ENCODE measurements at regions not wholly inside any gene's neighbourhood (a gene's known extent, or its start where the extent isn't known, plus 50 kb on each side); places are given as distances from the start of the nearest gene placed in this dataset.

GRCh38 chr7:24152877-24153472 lies 131.0 kb upstream of the NPY start:
- Histone ChIP-seq H3K27me3 (ENCODE audit: low read depth, low read length) (no peaks in the 10 kb centered on the region), H3K4me3 (ENCODE audit: low read length) (no peak overlapping the region), H3K4me1 (ENCODE audit: low read length) (no peaks in the 10 kb centered on the region), H3K4me2 (ENCODE audit: low read length) (no peak overlapping the region), H2AFZ (ENCODE audit: low read depth, low read length) (no peak overlapping the region), H3K36me3 (replicated peaks; ENCODE audit: low read depth, low read length) (no peaks in the 10 kb centered on the region), H3K9ac (ENCODE audit: low read length) (no peak overlapping the region), H3K79me2 (ENCODE audit: low read length) (no peaks in the 10 kb centered on the region), H3K27ac (ENCODE audit: low read length) (no peak overlapping the region), H3K9me3 (ENCODE audit: insufficient read depth, low read length) (no peaks in the 10 kb centered on the region), H4K20me1 (ENCODE audit: insufficient read depth, low read length) (no peaks in the 10 kb centered on the region)
- no peak for TF ChIP-seq CTCF (IDR thresholded peaks at IDR 0.05; ENCODE audit: low read depth, low read length)
- no peak for TF ChIP-seq EZH2phosphoT487 (IDR thresholded peaks at IDR 0.05; ENCODE audit: low read depth)

GRCh38 chr7:24157666-24158065 lies 126.3 kb upstream of the NPY start:
- no peak overlapping the region for H3K4me3 ChIP-seq (ENCODE audit: low read length)
- no peak overlapping the region for H3K9ac ChIP-seq (ENCODE audit: low read length)
- H3K79me2 ChIP-seq (ENCODE audit: low read length), result no peaks in the 10 kb centered on the region
- no peak overlapping the region for H3K4me2 ChIP-seq (ENCODE audit: low read length)
- H3K9me3 ChIP-seq (ENCODE audit: insufficient read depth, low read length), result no peaks in the 10 kb centered on the region
- H3K4me1 ChIP-seq (ENCODE audit: low read length), result no peaks in the 10 kb centered on the region
- no peak overlapping the region for H3K27ac ChIP-seq (ENCODE audit: low read length)
- no peaks in the 10 kb centered on the region for H3K27me3 ChIP-seq (ENCODE audit: low read depth, low read length)
- H2AFZ ChIP-seq (ENCODE audit: low read depth, low read length), result no peak overlapping the region
- TF ChIP-seq EZH2phosphoT487 (IDR thresholded peaks at IDR 0.05; ENCODE audit: low read depth) (no peak), CTCF (IDR thresholded peaks at IDR 0.05; ENCODE audit: low read depth, low read length) (no peak)
- H3K36me3 ChIP-seq (replicated peaks; ENCODE audit: low read depth, low read length), result no peaks in the 10 kb centered on the region
- no peaks in the 10 kb centered on the region for H4K20me1 ChIP-seq (ENCODE audit: insufficient read depth, low read length)

- Histone ChIP-seq H3K27ac (ENCODE audit: low read length) (no peak overlapping the region), H2AFZ (ENCODE audit: low read depth, low read length) (no peak overlapping the region), H3K79me2 (ENCODE audit: low read length) (no peaks in the 10 kb centered on the region)
Measured at GRCh38 chr7:24158975-24159374, 125.0 kb upstream of the NPY start.

GRCh38 chr7:24164401-24164800 lies 119.6 kb upstream of the NPY start:
- TF ChIP-seq CTCF (IDR thresholded peaks at IDR 0.05; ENCODE audit: low read depth, low read length), result no peak
- TF ChIP-seq EZH2phosphoT487 (IDR thresholded peaks at IDR 0.05; ENCODE audit: low read depth), result no peak

More at GRCh38 chr7:24158975-24159374, 125.0 kb upstream of the NPY start:
- no peak overlapping the region for H3K9ac ChIP-seq (ENCODE audit: low read length)
- H3K9me3 ChIP-seq (ENCODE audit: insufficient read depth, low read length), result no peaks in the 10 kb centered on the region
- no peaks in the 10 kb centered on the region for H3K36me3 ChIP-seq (replicated peaks; ENCODE audit: low read depth, low read length)
- no peak overlapping the region for H3K4me2 ChIP-seq (ENCODE audit: low read length)
- TF ChIP-seq EZH2phosphoT487 (IDR thresholded peaks at IDR 0.05; ENCODE audit: low read depth) (no peak), CTCF (IDR thresholded peaks at IDR 0.05; ENCODE audit: low read depth, low read length) (no peak)
- H4K20me1 ChIP-seq (ENCODE audit: insufficient read depth, low read length), result no peaks in the 10 kb centered on the region
- no peaks in the 10 kb centered on the region for H3K27me3 ChIP-seq (ENCODE audit: low read depth, low read length)
- no peak overlapping the region for H3K4me3 ChIP-seq (ENCODE audit: low read length)
- H3K4me1 ChIP-seq (ENCODE audit: low read length), result no peaks in the 10 kb centered on the region

More at GRCh38 chr7:24164401-24164800, 119.6 kb upstream of the NPY start:
- no peak overlapping the region for H3K4me3 ChIP-seq (ENCODE audit: low read length)
- H3K4me2 ChIP-seq (ENCODE audit: low read length), result no peak overlapping the region
- H3K79me2 ChIP-seq (ENCODE audit: low read length), result no peaks in the 10 kb centered on the region
- H3K27me3 ChIP-seq (ENCODE audit: low read depth, low read length), result no peaks in the 10 kb centered on the region
- H3K4me1 ChIP-seq (ENCODE audit: low read length), result peaks cover 7% of the 10 kb centered on the region
- no peak overlapping the region for H2AFZ ChIP-seq (ENCODE audit: low read depth, low read length)
- no peaks in the 10 kb centered on the region for H3K9me3 ChIP-seq (ENCODE audit: insufficient read depth, low read length)
- H3K9ac ChIP-seq (ENCODE audit: low read length), result no peak overlapping the region
- H3K27ac ChIP-seq (ENCODE audit: low read length), result no peak overlapping the region
- H4K20me1 ChIP-seq (ENCODE audit: insufficient read depth, low read length), result no peaks in the 10 kb centered on the region
- H3K36me3 ChIP-seq (replicated peaks; ENCODE audit: low read depth, low read length), result no peaks in the 10 kb centered on the region
